ENCODE measurements at regions not wholly inside any gene's neighbourhood (a gene's known extent, or its start where the extent isn't known, plus 50 kb on each side); places are given as distances from the start of the nearest gene placed in this dataset.
"Not testable (repeated sequence)": the region's sequence is repeated elsewhere in the genome, so short reads cannot be mapped to it uniquely, and the experiment has no call there.

DNA sequence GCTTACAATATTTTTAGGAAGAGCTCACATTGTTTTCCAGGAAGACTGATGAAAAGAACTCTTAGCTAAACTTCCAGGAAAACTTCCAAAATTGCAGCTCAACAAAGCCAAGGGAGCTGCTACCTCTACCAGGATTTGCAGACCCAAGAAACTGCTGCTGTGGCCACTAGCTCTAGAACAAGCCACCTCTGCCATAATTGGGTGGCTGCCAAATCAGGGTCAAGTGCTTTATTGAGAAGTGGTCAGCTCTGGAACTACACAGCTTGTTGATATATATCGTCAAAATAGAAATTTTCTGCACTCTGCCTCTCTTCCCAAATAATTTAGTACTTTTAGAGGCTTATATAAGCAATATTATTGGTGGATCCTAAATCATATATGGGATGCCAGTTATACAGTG is 371.8 kb upstream of the CHORDC1 start:
- intact Hi-C loops (cut with micrococcal nuclease) = no loop called here

DNA sequence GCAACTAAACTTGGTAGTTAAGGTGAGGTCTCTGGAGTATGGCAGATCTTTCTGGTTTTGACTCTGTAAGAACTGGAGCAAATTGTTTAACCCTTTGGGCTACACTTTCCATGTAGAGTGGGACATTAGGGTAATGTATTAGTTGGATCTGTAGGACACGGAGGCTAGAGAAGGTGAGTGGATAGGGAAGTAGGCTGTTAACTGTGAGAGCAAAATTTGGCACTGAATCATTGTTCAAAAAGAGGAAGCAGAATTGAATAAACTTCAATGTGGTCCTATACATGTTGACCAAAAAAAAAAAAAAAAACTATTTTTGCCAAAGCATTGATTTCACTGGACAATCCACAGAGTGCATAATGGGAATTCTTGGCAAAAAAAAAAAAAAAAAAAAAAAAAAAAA is 370.2 kb upstream of the CHORDC1 start:
- intact Hi-C loops (cut with micrococcal nuclease) = no loop called here

DNA sequence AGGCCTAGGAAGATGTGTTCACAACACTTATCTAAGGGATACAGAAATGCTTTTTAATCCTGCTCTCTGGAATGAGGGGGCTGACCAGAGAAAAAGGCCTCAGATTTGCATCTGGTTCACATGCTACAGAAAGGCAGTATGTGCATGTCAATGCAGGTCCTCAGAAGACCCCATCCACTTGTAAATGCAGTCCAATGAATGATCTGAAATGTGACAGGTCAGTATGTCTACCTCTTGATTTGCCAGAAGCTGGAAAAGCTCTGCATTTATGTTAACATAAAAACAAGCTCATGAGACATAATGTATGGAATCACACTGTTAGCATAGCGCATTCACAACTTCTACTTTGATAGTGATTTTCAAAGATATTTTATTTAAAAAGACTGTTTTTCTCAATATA is 367.4 kb upstream of the CHORDC1 start:
- intact Hi-C loops (cut with micrococcal nuclease) = no loop called here

DNA sequence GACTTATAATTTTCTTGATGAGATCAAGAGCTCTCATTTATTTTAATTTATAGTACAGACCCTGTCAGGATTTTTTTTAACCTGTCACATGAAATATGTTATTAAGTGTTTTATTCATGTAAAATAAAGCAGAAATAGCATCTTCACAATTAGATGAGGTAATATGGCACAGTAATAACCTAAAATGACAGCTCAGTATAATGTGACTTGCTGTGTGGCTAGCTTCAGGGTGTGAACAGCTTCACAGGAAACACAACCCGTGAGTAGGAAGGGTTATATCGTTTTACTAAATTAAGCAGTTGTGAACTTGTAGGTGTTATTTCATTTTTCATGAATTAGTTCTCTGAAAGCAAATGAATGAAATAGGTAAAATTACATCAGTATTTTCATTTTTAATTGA is 366.9 kb upstream of the CHORDC1 start:
- intact Hi-C loops (cut with micrococcal nuclease) = no loop called here

DNA sequence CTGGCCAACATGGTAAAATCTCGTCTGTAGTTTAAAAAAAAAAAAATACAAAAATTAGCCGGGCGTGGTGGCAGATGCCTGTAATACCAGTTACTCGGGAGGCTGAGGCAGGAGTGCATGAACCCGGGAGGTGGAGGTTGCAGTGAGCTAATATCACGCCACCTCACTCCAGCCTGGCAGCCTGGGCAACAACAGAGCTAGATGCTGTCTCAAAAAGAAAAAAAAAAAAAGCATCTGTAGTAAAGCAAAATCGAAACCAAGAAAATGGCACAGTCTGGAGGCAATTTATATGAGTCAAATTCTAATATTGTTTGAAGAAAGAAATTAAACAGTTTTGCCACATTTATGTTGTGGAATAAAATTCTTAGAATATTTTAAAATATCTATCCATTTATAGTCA is 365.0 kb upstream of the CHORDC1 start:
- intact Hi-C loops (cut with micrococcal nuclease) = no loop called here

DNA sequence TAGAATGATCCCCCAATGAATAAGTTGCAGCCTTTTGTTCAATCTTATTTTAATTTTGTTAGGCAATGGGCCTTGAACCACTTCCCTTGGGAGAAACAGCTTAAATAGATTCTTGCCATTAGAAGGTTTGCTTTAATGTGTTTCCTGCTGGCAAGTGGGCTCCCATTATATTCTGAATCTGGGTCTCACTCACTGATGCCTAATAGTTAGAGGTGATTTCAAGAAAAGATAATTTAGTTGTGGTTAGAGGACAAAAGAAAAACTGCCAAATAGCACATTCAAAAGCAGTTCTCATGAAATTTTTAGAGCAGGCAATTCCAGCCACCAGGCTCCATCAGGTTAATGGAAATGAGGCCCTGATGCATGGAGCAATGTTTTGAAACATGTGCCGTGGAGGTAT is 362.6 kb upstream of the CHORDC1 start:
- intact Hi-C loops (cut with micrococcal nuclease) = no loop called here

DNA sequence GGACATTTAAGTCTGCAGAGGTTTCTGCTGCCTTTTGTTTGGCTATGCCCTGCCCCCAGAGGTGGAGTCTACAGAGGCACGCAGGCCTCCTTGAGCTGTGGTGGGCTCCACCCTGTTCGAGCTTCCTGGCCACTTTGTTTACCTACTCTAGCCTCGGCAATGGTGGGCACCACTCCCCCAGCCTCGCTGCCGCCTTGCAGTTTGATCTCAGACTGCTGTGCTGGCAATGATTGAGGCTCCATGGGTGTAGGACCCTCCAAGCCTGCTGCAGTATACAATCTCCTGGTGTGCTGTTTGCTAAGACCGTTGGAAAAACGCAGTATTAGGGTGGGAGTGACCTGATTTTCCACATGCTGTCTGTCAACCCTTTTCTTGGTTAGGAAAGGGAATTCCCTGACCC is 360.1 kb upstream of the CHORDC1 start:
- intact Hi-C loops (cut with micrococcal nuclease) = not testable (repeated sequence)

DNA sequence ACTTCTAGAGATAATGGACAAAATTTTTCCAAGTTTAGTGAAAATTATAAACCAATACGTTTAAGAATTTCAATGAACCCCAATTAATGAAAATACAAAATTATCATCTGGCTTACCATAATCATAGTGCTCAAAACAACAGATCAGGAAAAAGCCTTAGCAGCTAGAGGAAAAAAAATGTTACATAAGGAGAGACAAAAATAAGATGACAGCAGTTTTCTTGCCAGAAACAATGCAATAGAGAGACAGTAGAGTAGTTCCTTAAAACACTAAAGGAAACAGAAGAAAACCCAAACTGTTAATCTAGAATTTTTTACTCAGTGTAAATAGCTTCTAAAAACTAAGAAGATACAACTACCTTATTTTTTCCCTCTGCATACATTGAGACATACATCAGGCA is 341.7 kb upstream of the CHORDC1 start:
- intact Hi-C loops (cut with micrococcal nuclease) = no loop called here

DNA sequence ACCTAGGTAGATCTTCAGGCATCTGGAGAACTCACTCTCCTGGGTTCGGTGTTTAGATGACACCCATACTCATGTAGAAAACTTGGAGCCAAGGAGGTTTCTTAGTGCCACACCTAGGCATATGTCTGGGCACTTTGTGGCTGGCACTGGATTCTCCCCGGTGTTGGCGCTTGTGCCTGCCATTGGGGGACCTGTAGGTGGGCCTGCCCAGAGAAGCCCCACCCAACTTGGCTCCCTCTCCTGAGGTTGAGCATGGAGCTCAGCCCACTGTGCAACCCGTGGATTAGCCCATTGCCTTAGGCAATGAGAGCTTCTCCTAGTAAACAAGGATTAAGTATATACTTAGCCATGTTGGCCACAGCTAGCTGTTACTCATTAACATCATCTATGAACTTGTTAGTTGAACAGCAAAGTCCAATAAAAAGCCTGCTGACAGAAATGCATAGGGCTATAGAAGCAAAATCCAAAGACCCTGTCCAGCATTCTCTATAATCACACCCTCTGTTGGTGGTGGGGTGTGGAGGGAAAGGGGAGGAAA is 335.5 kb upstream of the CHORDC1 start:
- intact Hi-C loops (cut with micrococcal nuclease) = no loop called here

DNA sequence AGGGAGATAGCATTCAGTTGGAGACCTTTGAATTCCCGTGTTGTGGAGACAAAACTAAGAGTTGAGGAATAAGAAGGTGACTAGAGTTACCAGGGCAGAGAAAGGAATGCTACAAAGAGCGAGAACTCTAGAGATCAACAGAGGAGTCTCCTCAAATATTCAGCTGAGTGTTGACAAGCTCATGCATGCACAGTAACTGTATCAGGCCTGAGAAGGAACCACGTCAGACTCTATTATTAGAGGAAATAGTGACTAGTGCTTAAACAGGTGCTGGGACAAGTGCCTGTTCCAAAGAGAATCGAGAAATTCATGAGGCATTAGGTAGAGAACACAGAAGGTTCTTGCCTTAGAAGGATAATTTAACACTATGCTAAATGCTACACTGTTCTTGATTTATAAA is 333.8 kb upstream of the CHORDC1 start:
- intact Hi-C loops (cut with micrococcal nuclease) = no loop called here

GRCh38 chr11:90556026-90556425 is 333.2 kb upstream of the CHORDC1 start:
- intact Hi-C loops (cut with micrococcal nuclease) = no loop called here

- intact Hi-C loops (cut with micrococcal nuclease) = no loop called here
Observed at GRCh38 chr11:90555477-90555876, 332.6 kb upstream of the CHORDC1 start.

- intact Hi-C loops (cut with micrococcal nuclease) = no loop called here
Observed at GRCh38 chr11:90542092-90542491, 319.2 kb upstream of the CHORDC1 start.

DNA sequence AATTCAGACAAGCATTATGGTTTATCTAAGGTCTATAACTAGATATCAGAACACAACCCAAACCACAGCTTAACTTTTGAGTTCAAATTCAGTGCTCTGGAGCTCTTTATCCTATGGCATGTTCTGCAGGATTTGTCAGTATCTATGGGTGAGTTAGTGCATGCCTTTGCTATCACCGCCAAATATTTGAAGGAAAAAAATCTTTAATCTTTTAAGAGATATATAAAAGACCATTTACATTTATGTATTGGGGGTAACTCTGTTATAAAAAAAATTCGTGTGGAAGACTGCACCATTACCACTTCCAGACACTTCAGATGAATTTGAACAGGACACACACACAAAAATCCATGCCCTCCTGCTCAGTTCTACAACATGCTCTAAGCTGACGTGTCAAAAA is 313.5 kb upstream of the CHORDC1 start:
- intact Hi-C loops (cut with micrococcal nuclease) = no loop called here

DNA sequence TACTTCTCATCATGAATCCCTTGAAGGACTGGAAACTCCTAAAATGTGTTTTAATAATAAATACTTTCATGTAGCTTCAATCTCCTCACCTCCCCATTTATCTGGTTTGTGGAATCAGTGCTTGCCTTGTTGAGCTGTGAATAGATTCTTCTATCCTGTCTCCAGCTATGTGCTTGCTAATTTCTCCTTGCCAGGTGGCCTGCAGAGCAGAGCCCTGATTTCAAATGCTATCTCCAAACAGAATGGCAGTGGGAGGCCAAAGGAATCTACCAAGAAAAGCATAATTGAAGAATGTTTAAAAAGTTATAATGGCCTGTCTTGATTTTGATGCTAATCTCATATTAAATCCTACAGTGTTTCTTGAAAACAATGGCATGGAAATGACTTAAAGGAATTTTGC is 309.3 kb upstream of the CHORDC1 start:
- intact Hi-C loops (cut with micrococcal nuclease) = no loop called here

- intact Hi-C loops (cut with micrococcal nuclease) = no loop called here
Observed at GRCh38 chr11:90531001-90531400, 308.2 kb upstream of the CHORDC1 start.

DNA sequence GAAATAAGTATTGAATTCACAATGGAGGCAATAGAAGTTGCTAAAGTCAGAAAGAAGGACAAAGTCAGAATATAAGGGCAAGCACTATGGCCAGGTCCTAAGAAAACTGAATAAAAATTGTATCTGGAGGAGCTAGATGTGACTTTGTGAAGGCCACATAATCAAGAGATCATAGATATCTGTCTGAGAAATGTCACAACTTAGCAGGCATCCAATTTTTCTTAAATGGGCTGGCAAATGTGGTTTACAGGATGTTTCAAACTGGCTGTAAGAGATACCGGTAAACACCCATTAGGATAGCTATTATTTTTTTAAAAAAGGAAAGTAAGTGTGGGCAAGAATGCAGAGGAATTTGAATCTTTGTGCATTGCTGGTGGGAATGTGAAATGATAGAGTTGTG is 303.1 kb upstream of the CHORDC1 start:
- intact Hi-C loops (cut with micrococcal nuclease) = no loop called here

GRCh38 chr11:90512846-90513245 is 290.0 kb upstream of the CHORDC1 start:
- intact Hi-C loops (cut with micrococcal nuclease) = no loop called here

DNA sequence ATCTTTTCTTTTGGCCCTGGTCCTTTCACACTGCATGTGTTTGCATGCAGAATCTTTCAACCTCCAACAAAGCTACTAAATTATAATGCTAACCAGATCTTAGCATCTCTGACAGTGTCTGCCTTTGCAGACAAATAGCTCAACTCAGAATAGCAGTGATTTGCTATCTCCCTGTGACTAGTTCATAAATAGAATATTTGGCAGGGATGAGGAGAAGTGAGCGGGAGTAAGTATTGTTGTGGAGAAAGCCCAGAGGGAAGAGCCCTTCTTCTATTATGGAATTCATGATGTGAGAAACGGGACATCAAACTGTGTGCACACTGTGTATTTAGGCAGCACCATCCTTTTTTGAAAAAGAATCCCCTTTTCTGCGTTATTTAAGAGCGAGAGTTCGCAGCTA is 288.0 kb upstream of the CHORDC1 start:
- intact Hi-C loops (cut with micrococcal nuclease) = no loop called here

DNA sequence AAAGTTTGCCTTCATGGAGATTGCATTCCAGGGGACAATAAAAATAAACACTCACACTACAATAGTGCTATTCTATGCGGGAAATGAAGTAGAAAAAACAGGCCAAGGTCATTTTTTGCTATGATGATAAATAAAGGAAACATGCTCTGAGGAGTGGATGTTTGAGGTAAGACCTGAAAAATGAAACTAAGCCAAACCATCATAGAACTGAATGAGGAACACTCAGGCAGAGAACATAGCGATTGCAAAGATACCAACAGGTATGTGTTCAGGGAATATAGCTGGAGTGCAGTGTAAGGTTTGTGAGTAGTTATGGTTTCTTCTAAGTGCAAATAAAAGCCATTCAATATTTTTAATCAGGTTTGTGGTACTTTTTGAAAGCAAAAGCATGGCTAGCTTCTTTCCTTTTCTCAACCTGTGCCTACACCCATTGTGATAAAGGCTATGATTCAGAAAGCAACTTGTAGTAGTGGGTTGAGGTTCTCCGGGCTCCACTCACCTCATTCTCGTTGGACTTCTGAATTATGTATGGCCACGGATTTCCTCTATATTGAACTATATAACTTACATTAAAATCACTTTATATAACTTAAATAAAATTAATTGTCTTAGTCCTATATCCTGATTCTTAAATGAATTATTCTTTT is 278.2 kb upstream of the CHORDC1 start:
- intact Hi-C loops (cut with micrococcal nuclease) = no loop called here

GRCh38 chr11:90496722-90497121 is 273.9 kb upstream of the CHORDC1 start:
- intact Hi-C loops (cut with micrococcal nuclease) = no loop called here

DNA sequence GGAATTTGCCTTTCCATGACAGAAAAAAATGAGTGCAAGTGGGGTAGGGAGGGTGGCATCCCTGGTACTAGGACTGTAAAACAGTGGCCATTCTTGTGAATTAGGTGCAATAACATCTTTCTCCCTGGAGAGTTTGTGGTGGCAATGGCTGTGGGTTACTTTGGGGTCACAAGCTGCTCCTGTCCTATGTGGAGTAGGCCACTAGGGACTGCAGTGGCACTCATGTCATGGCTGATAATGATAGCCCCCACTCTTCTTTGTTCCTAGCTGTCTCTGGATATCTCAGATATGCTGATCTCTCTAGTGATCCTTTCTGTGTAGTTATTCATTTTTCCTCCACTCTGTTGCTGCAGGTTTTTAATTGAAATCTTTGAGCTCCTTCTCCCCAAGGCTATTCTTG is 270.5 kb upstream of the CHORDC1 start:
- intact Hi-C loops (cut with micrococcal nuclease) = no loop called here

- intact Hi-C loops (cut with micrococcal nuclease) = no loop called here
Observed at GRCh38 chr11:90491466-90491865, 268.6 kb upstream of the CHORDC1 start.
